Lower leg skin (tissue), 3 donors: ENCODE measurements at regions not wholly inside any gene's neighbourhood (a gene's known extent, or its start where the extent isn't known, plus 50 kb on each side); places are given as distances from the start of the nearest gene placed in this dataset.

Experiments used
- POLR2A ChIP-seq, 2 donors: fragments of 450-650 bp; IDR thresholded peaks; one replicate each; pipeline ENCODE4 v1.6.1; 2016 to 2017; ENCODE audit warnings: antibody characterized with exemption in 2 of 2, mild to moderate bottlenecking in 1 of 2, moderate library complexity in 1 of 2
- TF ChIP-seq, protein P1 (sequence below), 3 donors: fragments of 450-650 bp; IDR thresholded peaks; one replicate each; pipeline ENCODE4 v1.5.1; 2016; ENCODE audit warnings: antibody characterized with exemption in 3 of 3, mild to moderate bottlenecking in 3 of 3, moderate library complexity in 2 of 3

DNA sequence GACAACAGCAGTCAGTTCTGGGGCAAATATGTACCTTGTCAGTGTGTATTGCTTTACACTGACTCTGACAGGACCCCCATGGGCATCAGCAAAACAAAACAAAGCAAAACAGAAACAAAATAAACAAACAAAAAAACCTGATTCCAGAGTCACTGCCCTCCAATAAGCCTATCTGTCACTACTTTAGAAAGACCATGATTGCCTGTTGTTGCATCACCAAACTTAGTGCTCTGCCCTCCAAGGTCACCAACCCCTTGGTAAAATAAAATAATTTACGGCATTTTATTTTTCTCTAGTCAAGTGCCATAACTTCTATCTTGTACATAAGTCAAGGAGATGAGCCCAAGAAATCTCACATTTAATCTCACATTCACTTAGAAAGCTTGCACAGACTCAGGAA is 120.9 kb upstream of the ADAMTS3 start:
- TF ChIP-seq, protein P1, sequence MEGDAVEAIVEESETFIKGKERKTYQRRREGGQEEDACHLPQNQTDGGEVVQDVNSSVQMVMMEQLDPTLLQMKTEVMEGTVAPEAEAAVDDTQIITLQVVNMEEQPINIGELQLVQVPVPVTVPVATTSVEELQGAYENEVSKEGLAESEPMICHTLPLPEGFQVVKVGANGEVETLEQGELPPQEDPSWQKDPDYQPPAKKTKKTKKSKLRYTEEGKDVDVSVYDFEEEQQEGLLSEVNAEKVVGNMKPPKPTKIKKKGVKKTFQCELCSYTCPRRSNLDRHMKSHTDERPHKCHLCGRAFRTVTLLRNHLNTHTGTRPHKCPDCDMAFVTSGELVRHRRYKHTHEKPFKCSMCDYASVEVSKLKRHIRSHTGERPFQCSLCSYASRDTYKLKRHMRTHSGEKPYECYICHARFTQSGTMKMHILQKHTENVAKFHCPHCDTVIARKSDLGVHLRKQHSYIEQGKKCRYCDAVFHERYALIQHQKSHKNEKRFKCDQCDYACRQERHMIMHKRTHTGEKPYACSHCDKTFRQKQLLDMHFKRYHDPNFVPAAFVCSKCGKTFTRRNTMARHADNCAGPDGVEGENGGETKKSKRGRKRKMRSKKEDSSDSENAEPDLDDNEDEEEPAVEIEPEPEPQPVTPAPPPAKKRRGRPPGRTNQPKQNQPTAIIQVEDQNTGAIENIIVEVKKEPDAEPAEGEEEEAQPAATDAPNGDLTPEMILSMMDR (IDR thresholded peaks at IDR 0.05) = no peak
- no peak for TF ChIP-seq POLR2A (IDR thresholded peaks at IDR 0.05)
